Vagina (tissue), 2 donors: ENCODE measurements at regions not wholly inside any gene's neighbourhood (a gene's known extent, or its start where the extent isn't known, plus 50 kb on each side); places are given as distances from the start of the nearest gene placed in this dataset.

ENCODE experiments used
- CTCF ChIP-seq, 3 experiments: fragments of 450-650 bp in 2 of 3; fragments of 200-600 bp in 1 of 3; sonication (generic) in 1 of 3; IDR thresholded peaks; one replicate each; pipeline ENCODE4 v1.5.1; 2017 to 2019; ENCODE audit warnings: antibody characterized with exemption in 3 of 3, mild to moderate bottlenecking in 2 of 3, moderate library complexity in 2 of 3
- POLR2AphosphoS5 ChIP-seq, 2 donors: sonication (generic); formaldehyde crosslinking; IDR thresholded peaks; one replicate each; pipeline ENCODE4 v1.9.0; 2017; ENCODE audit warnings: antibody characterized with exemption in 2 of 2, mild to moderate bottlenecking in 2 of 2, low read depth in 1 of 2; ENCODE audit not compliant: insufficient read depth in 1 of 2

GRCh38 chr9:1653282-1653681 lies 361.9 kb upstream of the SMARCA2 start:
- TF ChIP-seq CTCF (IDR thresholded peaks at IDR 0.05) (no peak), POLR2AphosphoS5 (IDR thresholded peaks at IDR 0.05; ENCODE audit: insufficient read depth in 1 of 2, low read depth in 1 of 2) (no peak)
